ENCODE measurements at regions not wholly inside any gene's neighbourhood (a gene's known extent, or its start where the extent isn't known, plus 50 kb on each side); places are given as distances from the start of the nearest gene placed in this dataset.
A peak's percentile ranks its signal among the peaks of the same experiment; 100 is the strongest.

- Histone ChIP-seq H3K27ac (no peak overlapping the region), H3K4me1 (no peaks in the 10 kb centered on the region), H3K27me3 (no peaks in the 10 kb centered on the region), H3K9me3 (no peaks in the 10 kb centered on the region), H3K36me3 (no peaks in the 10 kb centered on the region), H3K4me3 (no peak overlapping the region)
- WGBS, 2 donors, result 66 to 80% methylated on average over 5 of the region's 5 CpGs
- no peak for DNase-seq
- intact Hi-C loops (cut with DNase I), result no loop called here
- TF ChIP-seq POLR2A (IDR thresholded peaks at IDR 0.05) (no peak), CTCF (IDR thresholded peaks at IDR 0.05) (no peak)
Observed at GRCh38 chr15:95868450-95868849, 462.1 kb upstream of the NR2F2 start.

GRCh38 chr15:95868970-95869369 is 461.5 kb upstream of the NR2F2 start:
- H3K4me1 ChIP-seq, result no peaks in the 10 kb centered on the region
- no peak overlapping the region for H3K4me3 ChIP-seq
- no peaks in the 10 kb centered on the region for H3K9me3 ChIP-seq
- H3K27me3 ChIP-seq, result no peaks in the 10 kb centered on the region
- TF ChIP-seq POLR2A (IDR thresholded peaks at IDR 0.05), result no peak
- H3K27ac ChIP-seq, result no peak overlapping the region
- intact Hi-C loops (cut with DNase I), result no loop called here
- DNase-seq, result no peak
- H3K36me3 ChIP-seq, result no peaks in the 10 kb centered on the region
- 85 to 87% methylated on average over 13 of the region's 13 CpGs for WGBS, 2 donors

- intact Hi-C loops (cut with DNase I), result no loop called here
- 53 to 67% methylated on average over 5 of the region's 5 CpGs for WGBS, 2 donors
- DNase-seq, result no peak
- no peaks in the 10 kb centered on the region for H3K27me3 ChIP-seq
- TF ChIP-seq POLR2A (IDR thresholded peaks at IDR 0.05) (no peak), CTCF (IDR thresholded peaks at IDR 0.05) (no peak)
- H3K9me3 ChIP-seq, result no peaks in the 10 kb centered on the region
- no peaks in the 10 kb centered on the region for H3K36me3 ChIP-seq
- no peak overlapping the region for H3K27ac ChIP-seq
- no peak overlapping the region for H3K4me3 ChIP-seq
- no peaks in the 10 kb centered on the region for H3K4me1 ChIP-seq
Observed at GRCh38 chr15:95869920-95870319, 460.6 kb upstream of the NR2F2 start.

- H3K4me3 ChIP-seq, result no peak overlapping the region
- H3K9me3 ChIP-seq, result no peaks in the 10 kb centered on the region
- no peaks in the 10 kb centered on the region for H3K27me3 ChIP-seq
- no peaks in the 10 kb centered on the region for H3K4me1 ChIP-seq
- no peak overlapping the region for H3K27ac ChIP-seq
- TF ChIP-seq CTCF (IDR thresholded peaks at IDR 0.05), result no peak
- no peak for TF ChIP-seq POLR2A (IDR thresholded peaks at IDR 0.05)
- no peak for DNase-seq
- intact Hi-C loops (cut with DNase I), result no loop called here
- H3K36me3 ChIP-seq, result no peaks in the 10 kb centered on the region
- WGBS, 2 donors, result 65 to 80% methylated on average over 3 of the region's 3 CpGs
Observed at GRCh38 chr15:95872366-95872771, 458.1 kb upstream of the NR2F2 start.

GRCh38 chr15:95874637-95875036 is 455.9 kb upstream of the NR2F2 start:
- intact Hi-C loops (cut with DNase I), result no loop called here
- H3K36me3 ChIP-seq, result no peaks in the 10 kb centered on the region
- peak overlapping the region in 1 of 4 donors; percentile 6 for H3K27ac ChIP-seq
- no peaks in the 10 kb centered on the region for H3K27me3 ChIP-seq
- H3K4me3 ChIP-seq, result no peak overlapping the region
- no peak for TF ChIP-seq POLR2A (IDR thresholded peaks at IDR 0.05)
- no peak for TF ChIP-seq CTCF (IDR thresholded peaks at IDR 0.05)
- H3K9me3 ChIP-seq, result no peaks in the 10 kb centered on the region
- no peaks in the 10 kb centered on the region for H3K4me1 ChIP-seq
- DNase-seq, result no peak

GRCh38 chr15:95875121-95875643 is 455.3 kb upstream of the NR2F2 start:
- H3K36me3 ChIP-seq, result no peaks in the 10 kb centered on the region
- peak overlapping the region in 1 of 4 donors; percentile 6 for H3K27ac ChIP-seq
- 41 to 53% methylated on average over 7 of the region's 7 CpGs for WGBS, 2 donors
- TF ChIP-seq CTCF (IDR thresholded peaks at IDR 0.05) (no peak), POLR2A (IDR thresholded peaks at IDR 0.05) (no peak)
- no peak for DNase-seq
- no peaks in the 10 kb centered on the region for H3K9me3 ChIP-seq
- intact Hi-C loops (cut with DNase I), result no loop called here
- no peaks in the 10 kb centered on the region for H3K4me1 ChIP-seq
- no peak overlapping the region for H3K4me3 ChIP-seq
- H3K27me3 ChIP-seq, result no peaks in the 10 kb centered on the region
